ENCODE measurements at regions not wholly inside any gene's neighbourhood (a gene's known extent, or its start where the extent isn't known, plus 50 kb on each side); places are given as distances from the start of the nearest gene placed in this dataset.

DNA sequence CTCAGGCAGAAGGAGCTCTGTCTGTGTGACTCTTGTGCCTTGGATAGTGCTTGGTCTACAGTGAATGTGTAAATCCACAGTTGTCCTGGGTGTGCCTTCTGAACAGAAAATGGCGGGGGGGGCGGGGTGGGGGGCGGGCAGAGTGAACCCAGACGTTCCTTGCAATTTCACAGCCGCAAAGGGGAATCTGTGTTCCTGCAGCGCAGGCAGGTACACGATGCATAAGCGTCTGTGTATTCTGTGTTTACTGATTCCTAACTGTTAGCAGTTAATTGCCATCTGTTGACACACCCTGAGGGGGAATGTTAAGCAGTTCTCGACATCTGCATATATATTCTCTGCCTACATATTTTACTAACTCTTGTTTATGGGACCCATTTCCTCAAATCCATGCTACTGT is 123.5 kb upstream of the ZFHX3 start:
- Histone ChIP-seq H3K9me2 (replicated peaks; ENCODE audit: insufficient read depth) (no peaks in the 10 kb centered on the region), H2AFZ (no peak overlapping the region), H3K79me2 (no peaks in the 10 kb centered on the region), H3K36me3 (replicated peaks; ENCODE audit: insufficient read depth, low read depth) (no peaks in the 10 kb centered on the region), H3K4me2 (peak overlapping the region; percentile 67), H3K27me3 (no peaks in the 10 kb centered on the region), H4K20me1 (ENCODE audit: insufficient read depth, poor library complexity, severe bottlenecking) (no peaks in the 10 kb centered on the region), H3K9me3 (ENCODE audit: low read depth) (no peaks in the 10 kb centered on the region), H3K4me1 (ENCODE audit: insufficient read depth) (peaks cover 36% of the 10 kb centered on the region), H3K27ac (peak overlapping the region; percentile 94), H3K4me3 (no peak overlapping the region)
- WGBS (ENCODE audit: low lambda C conversion rate, missing lambda C conversion rate) = 15% methylated on average over 7 of the region's 9 CpGs
- DNase-seq (ENCODE audit: low spot score) = no peak
- TF ChIP-seq EZH2phosphoT487 (IDR thresholded peaks at IDR 0.05; ENCODE audit: low read depth, severe bottlenecking, unreplicated experiment) (no peak), EZH2 (IDR thresholded peaks at IDR 0.05; ENCODE audit: borderline replicate concordance) (no peak)
- TF ChIP-seq, protein P1, sequence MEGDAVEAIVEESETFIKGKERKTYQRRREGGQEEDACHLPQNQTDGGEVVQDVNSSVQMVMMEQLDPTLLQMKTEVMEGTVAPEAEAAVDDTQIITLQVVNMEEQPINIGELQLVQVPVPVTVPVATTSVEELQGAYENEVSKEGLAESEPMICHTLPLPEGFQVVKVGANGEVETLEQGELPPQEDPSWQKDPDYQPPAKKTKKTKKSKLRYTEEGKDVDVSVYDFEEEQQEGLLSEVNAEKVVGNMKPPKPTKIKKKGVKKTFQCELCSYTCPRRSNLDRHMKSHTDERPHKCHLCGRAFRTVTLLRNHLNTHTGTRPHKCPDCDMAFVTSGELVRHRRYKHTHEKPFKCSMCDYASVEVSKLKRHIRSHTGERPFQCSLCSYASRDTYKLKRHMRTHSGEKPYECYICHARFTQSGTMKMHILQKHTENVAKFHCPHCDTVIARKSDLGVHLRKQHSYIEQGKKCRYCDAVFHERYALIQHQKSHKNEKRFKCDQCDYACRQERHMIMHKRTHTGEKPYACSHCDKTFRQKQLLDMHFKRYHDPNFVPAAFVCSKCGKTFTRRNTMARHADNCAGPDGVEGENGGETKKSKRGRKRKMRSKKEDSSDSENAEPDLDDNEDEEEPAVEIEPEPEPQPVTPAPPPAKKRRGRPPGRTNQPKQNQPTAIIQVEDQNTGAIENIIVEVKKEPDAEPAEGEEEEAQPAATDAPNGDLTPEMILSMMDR (IDR thresholded peaks at IDR 0.05; ENCODE audit: poor library complexity) = no peak

- Histone ChIP-seq H2AFZ (no peak overlapping the region), H3K4me2 (peak overlapping the region; percentile 67), H3K9me3 (ENCODE audit: low read depth) (no peaks in the 10 kb centered on the region), H3K36me3 (replicated peaks; ENCODE audit: insufficient read depth, low read depth) (no peaks in the 10 kb centered on the region), H3K9me2 (replicated peaks; ENCODE audit: insufficient read depth) (no peaks in the 10 kb centered on the region), H3K27ac (peak overlapping the region; percentile 53), H3K4me3 (no peak overlapping the region), H3K27me3 (no peaks in the 10 kb centered on the region), H3K4me1 (ENCODE audit: insufficient read depth) (peaks cover 36% of the 10 kb centered on the region), H3K79me2 (no peaks in the 10 kb centered on the region), H4K20me1 (ENCODE audit: insufficient read depth, poor library complexity, severe bottlenecking) (no peaks in the 10 kb centered on the region)
- DNase-seq (ENCODE audit: low spot score) = no peak
- 76% methylated on average over 10 of the region's 10 CpGs for WGBS (ENCODE audit: low lambda C conversion rate, missing lambda C conversion rate)
- TF ChIP-seq EZH2phosphoT487 (IDR thresholded peaks at IDR 0.05; ENCODE audit: low read depth, severe bottlenecking, unreplicated experiment) (no peak), EZH2 (IDR thresholded peaks at IDR 0.05; ENCODE audit: borderline replicate concordance) (no peak)
- TF ChIP-seq, protein P1 (IDR thresholded peaks at IDR 0.05; ENCODE audit: poor library complexity) = no peak
Observed at GRCh38 chr16:73170612-73171038, 122.7 kb upstream of the ZFHX3 start.

GRCh38 chr16:73166947-73167550 is 119.1 kb upstream of the ZFHX3 start:
- H3K9me2 ChIP-seq (replicated peaks; ENCODE audit: insufficient read depth) = no peaks in the 10 kb centered on the region
- no peaks in the 10 kb centered on the region for H3K36me3 ChIP-seq (replicated peaks; ENCODE audit: insufficient read depth, low read depth)
- peak overlapping the region; percentile 36 for H3K27ac ChIP-seq
- no peaks in the 10 kb centered on the region for H3K27me3 ChIP-seq
- DNase-seq (ENCODE audit: low spot score) = peak; percentile 35
- TF ChIP-seq, protein P1 (IDR thresholded peaks at IDR 0.05; ENCODE audit: poor library complexity) = no peak
- TF ChIP-seq EZH2phosphoT487 (IDR thresholded peaks at IDR 0.05; ENCODE audit: low read depth, severe bottlenecking, unreplicated experiment) (no peak), EZH2 (IDR thresholded peaks at IDR 0.05; ENCODE audit: borderline replicate concordance) (no peak)
- WGBS (ENCODE audit: low lambda C conversion rate, missing lambda C conversion rate) = 45% methylated on average over 3 of the region's 3 CpGs
- H2AFZ ChIP-seq = no peak overlapping the region
- no peaks in the 10 kb centered on the region for H4K20me1 ChIP-seq (ENCODE audit: insufficient read depth, poor library complexity, severe bottlenecking)
- H3K4me3 ChIP-seq = no peak overlapping the region
- peak overlapping the region; percentile 10 for H3K4me2 ChIP-seq
- H3K9me3 ChIP-seq (ENCODE audit: low read depth) = no peaks in the 10 kb centered on the region
- peaks cover 21% of the 10 kb centered on the region for H3K4me1 ChIP-seq (ENCODE audit: insufficient read depth)
- H3K79me2 ChIP-seq = no peaks in the 10 kb centered on the region
